HG03439 (cell line): ENCODE measurements at regions not wholly inside any gene's neighbourhood (a gene's known extent, or its start where the extent isn't known, plus 50 kb on each side); places are given as distances from the start of the nearest gene placed in this dataset.

Experiments
- ATAC-seq: cut with Tn5 transposase; IDR thresholded peaks from one replicate; pipeline ENCODE4 v1.9.1; 2021; ENCODE audit warnings: mild to moderate bottlenecking, moderate library complexity; ENCODE audit not compliant: unreplicated experiment

- no peak for ATAC-seq
These were observed 122.8 kb downstream of the TMEM18 start for GRCh38 chr2:554444-554843.

GRCh38 chr2:552906-553305, 124.3 kb downstream of the TMEM18 start:
- no peak for ATAC-seq

DNA sequence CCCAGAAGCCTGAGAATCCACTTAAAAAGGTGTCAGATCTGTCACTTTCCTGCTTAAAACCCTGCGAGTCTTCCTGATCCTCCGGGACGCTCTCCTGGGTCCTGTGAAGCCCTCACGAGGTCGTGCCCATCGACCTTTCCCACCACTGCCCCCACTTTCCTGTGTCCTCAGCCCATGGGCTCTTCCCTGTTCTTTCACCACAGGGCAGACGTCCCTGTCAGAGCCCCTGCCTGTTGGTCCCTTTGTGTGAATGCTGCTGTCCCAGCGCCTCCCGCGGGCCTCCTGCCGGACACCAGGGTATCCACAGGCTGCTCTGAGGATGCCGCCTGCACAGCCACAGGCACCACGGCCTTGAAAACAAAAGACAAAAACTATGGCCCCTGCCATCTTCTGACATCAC, 125.6 kb downstream of the TMEM18 start:
- ATAC-seq: no peak

DNA sequence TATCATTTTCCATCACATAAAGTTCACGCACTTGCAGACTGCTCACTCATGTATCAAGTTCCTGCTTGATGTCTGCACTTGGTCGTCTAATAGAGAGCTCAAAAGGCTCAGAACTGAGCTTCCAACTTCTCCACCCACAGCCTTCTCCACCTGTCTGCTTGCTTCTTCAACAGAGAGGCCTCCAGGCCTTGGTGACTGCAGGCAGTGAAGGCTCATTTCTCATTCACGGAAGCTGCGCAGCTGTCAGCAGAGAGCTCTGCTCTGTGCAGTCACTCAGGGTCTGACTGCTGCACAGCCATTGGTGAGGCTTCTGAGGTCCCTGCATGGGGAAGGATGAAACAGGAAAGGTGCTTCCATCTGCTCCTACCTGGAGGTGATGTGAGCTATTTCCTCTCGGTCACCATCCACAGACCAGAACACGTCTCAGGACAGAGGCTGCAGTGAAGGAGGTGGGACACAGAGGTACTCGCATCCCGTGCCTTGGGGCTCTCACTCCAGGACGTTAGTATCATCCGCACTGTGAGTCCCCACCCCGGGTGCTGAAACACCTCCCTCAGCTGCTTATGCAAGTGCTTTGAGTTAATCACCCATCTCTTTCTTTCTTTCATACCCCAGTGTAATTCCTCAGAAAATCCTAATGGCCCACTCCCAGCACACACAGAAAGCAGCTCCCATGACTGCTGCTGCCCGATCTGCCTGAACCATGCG, 126.2 kb downstream of the TMEM18 start:
- ATAC-seq: no peak

GRCh38 chr2:545711-546650, 131.2 kb downstream of the TMEM18 start:
- no peak for ATAC-seq

DNA sequence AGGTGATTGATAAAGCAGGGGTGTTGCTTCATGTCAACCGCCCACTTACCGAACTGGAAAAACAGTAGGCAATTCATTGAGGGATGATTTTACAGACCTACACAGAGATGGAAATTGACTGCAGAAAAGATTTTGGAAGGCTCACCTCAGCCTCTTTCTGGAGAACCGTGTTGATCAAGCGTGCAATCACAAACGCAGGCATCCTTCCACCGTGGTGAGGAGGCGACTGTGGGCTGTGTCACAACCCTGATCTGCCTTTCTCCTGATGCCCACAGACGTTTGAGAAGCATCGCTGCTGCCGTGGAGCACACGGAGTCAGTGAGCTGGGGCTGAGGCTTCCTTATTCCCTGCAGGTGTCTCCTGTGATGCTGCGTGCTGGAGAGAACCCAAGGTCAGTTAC, 132.0 kb downstream of the TMEM18 start:
- no peak for ATAC-seq

DNA sequence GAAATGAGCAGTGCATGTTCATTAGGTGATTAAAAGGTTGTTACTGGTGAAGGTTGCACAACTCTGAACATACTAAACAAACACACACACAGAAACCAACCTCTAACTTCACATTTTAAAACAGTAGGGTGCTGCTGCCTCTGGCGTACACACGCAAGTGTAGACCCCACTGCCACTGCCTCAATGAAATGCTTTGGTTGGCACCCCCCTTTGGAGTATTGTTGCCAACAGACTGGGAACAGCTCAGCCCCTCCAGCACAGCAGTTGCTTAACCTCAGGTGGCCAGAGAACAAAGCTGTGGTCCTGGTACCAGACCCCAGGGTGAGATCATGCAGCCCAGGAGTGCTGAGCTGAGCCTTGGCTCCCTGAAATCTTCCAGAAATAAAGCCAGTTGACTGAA, 138.6 kb downstream of the TMEM18 start:
- ATAC-seq: no peak

DNA sequence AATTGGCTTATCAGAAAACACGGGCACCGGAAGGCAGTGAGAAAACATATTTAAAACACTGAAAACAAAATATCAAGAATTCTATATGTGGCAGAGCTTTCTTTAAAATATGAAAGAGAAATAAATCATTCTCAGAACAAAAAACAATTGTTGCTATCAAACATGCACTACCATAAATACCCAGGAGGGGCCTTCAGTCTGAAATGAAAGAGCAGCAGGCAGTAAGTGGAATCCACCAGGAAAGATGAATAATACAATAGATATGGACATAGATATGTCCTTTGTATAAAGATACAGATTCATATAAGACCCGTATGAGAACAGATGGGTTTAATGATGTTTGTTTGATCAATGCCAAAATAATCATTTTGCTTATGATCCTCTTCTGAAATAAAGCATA, 142.0 kb downstream of the TMEM18 start:
- ATAC-seq: no peak

DNA sequence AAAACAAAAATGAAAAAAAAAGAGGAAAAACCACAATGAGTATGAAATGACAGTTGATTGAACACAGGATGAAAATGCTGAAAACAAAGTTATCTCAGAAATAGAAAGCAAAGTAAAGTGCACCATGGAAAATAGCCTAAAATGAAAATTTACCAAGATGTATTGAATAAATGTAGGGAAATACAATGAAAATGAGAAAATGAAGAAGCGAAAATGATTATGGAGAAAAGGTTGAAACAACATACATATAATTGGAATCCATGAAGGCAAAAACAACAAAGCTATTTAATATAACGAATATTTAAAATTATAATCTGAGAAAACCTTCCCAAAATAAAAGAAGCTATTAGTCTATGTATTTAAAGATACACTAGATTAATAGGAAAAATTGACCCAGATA, 147.4 kb downstream of the TMEM18 start:
- ATAC-seq: no peak

DNA sequence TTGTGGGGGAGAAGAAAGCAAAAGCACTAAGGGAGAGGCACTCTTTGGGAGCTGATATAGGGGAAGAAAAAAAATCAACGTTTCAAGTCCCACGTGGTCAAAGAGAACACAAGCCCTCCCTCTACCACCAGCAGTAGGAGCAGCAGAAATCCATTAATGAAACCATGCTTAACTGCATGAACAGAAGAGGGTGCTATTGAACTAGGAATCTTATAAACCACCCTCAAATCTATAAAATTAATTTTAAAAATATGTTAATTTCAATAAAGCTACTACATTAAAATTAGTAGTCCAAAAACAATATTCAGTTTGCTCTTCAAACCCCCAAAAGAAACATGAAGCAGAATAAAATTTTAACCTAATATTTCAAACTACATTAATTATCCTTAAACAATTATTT, 147.8 kb downstream of the TMEM18 start:
- no peak for ATAC-seq

- ATAC-seq: no peak
These were observed 149.6 kb downstream of the TMEM18 start for GRCh38 chr2:527581-527980.

DNA sequence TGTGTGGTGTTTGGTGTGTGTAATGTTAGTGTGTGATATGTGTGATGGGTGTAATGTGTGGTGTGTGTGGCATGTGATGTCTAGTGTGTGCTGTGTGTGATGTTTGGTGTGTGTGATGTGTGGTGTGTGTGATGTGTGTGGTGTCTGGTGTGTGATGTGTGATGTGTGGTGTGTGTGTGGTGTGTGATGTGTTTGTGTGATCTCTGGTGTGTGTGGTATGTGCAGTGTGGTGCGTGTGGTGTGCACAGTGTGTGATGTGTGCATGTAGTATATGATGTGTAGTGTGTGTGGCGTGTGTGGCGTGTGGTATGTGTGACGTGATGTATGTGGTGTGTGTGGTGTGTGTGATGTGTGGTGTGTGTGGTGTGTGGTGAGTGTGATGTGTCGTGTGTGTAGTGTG, 150.3 kb downstream of the TMEM18 start:
- no peak for ATAC-seq

DNA sequence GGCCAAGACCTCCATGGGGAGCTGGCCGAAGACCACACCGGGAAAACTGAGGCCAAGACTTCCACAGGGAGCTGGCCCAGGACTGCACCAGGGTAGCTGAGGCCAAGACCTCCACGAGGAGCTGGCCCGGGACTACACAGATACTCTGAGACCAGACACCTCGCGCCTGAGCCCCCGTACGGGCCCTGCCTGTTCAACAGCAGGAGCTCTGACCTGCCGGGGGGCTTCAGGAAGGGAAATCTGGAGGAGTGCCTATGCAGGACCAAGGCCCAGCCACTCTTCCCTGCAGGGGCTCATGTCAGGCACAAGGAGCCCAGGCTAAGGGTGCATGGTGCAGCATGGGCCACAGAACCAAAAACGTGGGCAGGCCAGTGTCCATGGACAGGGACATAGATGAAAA, 151.6 kb downstream of the TMEM18 start:
- no peak for ATAC-seq

GRCh38 chr2:525021-525420, 152.2 kb downstream of the TMEM18 start:
- ATAC-seq: no peak

- ATAC-seq: no peak
These were observed 152.8 kb downstream of the TMEM18 start for GRCh38 chr2:524442-524841.

- ATAC-seq: no peak
These were observed 153.4 kb downstream of the TMEM18 start for GRCh38 chr2:523698-524270.

DNA sequence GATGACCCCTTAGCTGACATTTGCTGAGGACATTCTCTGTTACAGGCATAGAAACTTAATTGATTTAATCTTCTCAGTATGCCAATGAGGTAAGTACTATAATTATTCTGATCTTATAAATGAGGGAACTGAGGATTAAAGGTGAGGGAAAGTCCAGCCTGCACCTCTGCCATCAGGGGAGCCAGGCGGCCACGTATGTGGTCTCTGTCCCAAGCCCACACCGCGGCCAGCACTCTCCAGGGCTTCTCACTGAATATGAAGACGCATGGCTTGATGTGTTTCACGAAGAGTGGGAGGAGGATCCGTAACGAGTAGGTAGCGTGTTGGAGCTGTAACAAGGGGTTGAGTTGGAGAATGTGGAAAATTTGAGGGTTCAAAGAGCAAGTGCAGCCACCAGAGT, 154.4 kb downstream of the TMEM18 start:
- ATAC-seq: no peak

- no peak for ATAC-seq
These were observed 155.2 kb downstream of the TMEM18 start for GRCh38 chr2:521853-522530.

DNA sequence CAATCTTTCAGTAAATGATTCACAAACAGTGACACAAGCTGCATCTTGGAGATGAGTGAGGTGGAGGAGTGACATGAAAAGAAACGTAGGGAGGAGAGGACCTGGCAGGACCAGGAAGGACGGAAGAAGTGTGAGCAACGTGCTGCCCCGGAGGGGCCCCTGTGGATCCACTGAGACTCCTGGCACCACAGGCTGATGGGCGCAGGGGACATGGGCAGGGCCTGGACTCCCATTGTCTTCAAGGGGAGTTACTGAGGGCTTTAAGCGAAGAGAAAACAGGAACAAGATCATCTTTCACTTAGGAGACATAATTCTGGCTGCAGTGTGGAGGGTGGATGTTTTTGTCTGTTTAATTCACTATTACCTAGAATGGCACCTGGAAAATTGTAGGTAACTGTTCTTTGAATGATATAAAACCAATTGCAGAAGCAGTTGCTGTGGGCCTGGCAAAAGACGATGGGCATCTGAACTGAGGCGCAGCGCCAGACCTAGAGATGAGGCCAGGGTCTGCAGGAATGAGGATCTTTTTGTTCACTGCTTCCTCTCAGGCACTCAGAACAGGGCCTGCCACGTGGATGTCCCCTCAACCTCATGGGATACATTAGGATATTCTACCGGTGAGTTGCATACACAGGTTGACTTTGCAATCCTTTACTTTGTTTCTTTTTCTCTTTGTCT, 156.4 kb downstream of the TMEM18 start:
- ATAC-seq: no peak

GRCh38 chr2:516944-517343, 160.3 kb downstream of the TMEM18 start:
- ATAC-seq: no peak

DNA sequence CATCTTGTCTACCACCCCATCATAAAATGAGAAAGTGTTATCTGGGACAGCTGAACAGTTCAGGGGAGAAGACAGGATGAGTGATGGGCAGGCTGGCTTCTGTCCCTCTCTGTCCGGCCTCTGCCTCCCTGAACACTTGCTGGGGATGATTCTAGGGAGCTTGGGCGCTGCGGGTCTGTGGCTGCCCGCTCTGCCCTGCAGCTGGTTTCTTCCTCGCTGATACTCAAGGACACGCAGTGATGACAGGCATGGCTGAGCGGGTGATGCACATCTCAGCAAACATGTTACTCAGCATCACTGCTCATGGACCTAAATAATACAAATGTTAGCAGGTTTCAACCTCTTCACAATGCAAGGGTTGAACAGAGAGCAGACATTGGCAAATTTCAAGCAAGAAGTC, 161.1 kb downstream of the TMEM18 start:
- no peak for ATAC-seq
